ENCODE measurements at regions not wholly inside any gene's neighbourhood (a gene's known extent, or its start where the extent isn't known, plus 50 kb on each side); places are given as distances from the start of the nearest gene placed in this dataset.

DNA sequence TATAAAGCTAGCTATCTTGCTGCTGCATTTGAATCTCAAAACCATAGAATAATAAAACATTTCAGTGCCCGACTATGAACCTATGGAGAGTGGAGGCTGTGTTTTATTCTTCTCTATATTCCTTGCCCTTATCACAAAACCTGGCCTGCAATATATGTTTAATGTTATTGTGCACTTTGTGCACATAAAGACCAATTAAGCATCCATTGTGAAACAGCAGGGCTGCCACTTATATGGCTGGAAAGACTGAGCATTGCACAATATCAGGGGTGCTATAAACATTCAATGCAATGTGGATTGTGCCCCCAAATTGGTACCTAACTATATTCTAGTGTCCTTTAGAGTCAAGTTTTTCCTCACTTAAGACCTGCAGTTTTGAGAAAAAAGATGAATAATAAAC, 83.2 kb downstream of the RDH14 start:
- TF ChIP-seq, protein P1, sequence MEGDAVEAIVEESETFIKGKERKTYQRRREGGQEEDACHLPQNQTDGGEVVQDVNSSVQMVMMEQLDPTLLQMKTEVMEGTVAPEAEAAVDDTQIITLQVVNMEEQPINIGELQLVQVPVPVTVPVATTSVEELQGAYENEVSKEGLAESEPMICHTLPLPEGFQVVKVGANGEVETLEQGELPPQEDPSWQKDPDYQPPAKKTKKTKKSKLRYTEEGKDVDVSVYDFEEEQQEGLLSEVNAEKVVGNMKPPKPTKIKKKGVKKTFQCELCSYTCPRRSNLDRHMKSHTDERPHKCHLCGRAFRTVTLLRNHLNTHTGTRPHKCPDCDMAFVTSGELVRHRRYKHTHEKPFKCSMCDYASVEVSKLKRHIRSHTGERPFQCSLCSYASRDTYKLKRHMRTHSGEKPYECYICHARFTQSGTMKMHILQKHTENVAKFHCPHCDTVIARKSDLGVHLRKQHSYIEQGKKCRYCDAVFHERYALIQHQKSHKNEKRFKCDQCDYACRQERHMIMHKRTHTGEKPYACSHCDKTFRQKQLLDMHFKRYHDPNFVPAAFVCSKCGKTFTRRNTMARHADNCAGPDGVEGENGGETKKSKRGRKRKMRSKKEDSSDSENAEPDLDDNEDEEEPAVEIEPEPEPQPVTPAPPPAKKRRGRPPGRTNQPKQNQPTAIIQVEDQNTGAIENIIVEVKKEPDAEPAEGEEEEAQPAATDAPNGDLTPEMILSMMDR (IDR thresholded peaks at IDR 0.05), result no peak
- no peak for TF ChIP-seq POLR2A (IDR thresholded peaks at IDR 0.05)
